WTC11 (cell line): ENCODE measurements at regions not wholly inside any gene's neighbourhood (a gene's known extent, or its start where the extent isn't known, plus 50 kb on each side); places are given as distances from the start of the nearest gene placed in this dataset.

Source experiments
- ATAC-seq: fragments of 200-7000 bp; cut with Tn5 transposase; 2 replicates; pipeline ENCODE4 v1.10.0; 2021; ENCODE audit warnings: mild to moderate bottlenecking, moderate library complexity
- CTCF ChIA-PET: fragments of 300-600 bp; sonication (Branson Sonifier 250); formaldehyde crosslinking; loops from one replicate; lab custom pipeline; 2021; ENCODE audit warnings: antibody characterized with exemption; lab: Charles Lee
- POLR2A ChIA-PET: fragments of 350-600 bp; sonication (Branson Sonifier 250); formaldehyde crosslinking; loops from one replicate; lab custom pipeline; 2021; ENCODE audit warnings: antibody characterized with exemption; lab: Charles Lee
- DNase-seq: peaks from one replicate; pipeline ENCODE4 v3.0.0; 2021; ENCODE audit warnings: low spot score
- H3K27ac Mint-ChIP-seq: 2 replicates; pipeline ENCODE4 v1.8.0; 2021; ENCODE audit warnings: mixed read lengths
- H3K27me3 Mint-ChIP-seq: 2 replicates; pipeline ENCODE4 v1.8.0; 2021; ENCODE audit warnings: low read depth, mild to moderate bottlenecking, moderate library complexity, mixed read lengths
- H3K36me3 Mint-ChIP-seq: 2 replicates; pipeline ENCODE4 v1.8.0; 2021; ENCODE audit warnings: mixed read lengths
- H3K4me1 Mint-ChIP-seq: 2 replicates; pipeline ENCODE4 v1.8.0; 2022; ENCODE audit warnings: mixed read lengths
- H3K4me3 Mint-ChIP-seq: 2 replicates; pipeline ENCODE4 v1.8.0; 2021; ENCODE audit warnings: mild to moderate bottlenecking, moderate library complexity, mixed read lengths
- H3K9me3 Mint-ChIP-seq: 2 replicates; pipeline ENCODE4 v1.8.0; 2021; ENCODE audit warnings: mixed read lengths
- CBFB ChIP-seq: sonication (generic); formaldehyde crosslinking; IDR thresholded peaks from 2 replicates; pipeline ENCODE4 v1.8.1; 2022; ENCODE audit warnings: mild to moderate bottlenecking, low read depth, missing genetic modification reagents
- CREB1 ChIP-seq: sonication (generic); formaldehyde crosslinking; IDR thresholded peaks from 2 replicates; pipeline ENCODE4 v1.8.0; 2023; ENCODE audit warnings: mild to moderate bottlenecking, missing genetic modification reagents
- ELF4 ChIP-seq: sonication (generic); formaldehyde crosslinking; IDR thresholded peaks from 2 replicates; pipeline ENCODE4 v1.8.1; 2022; ENCODE audit warnings: low read depth, mild to moderate bottlenecking, moderate library complexity, missing genetic modification reagents
- ESRRA ChIP-seq: sonication (generic); formaldehyde crosslinking; IDR thresholded peaks from 2 replicates; pipeline ENCODE4 v1.8.1; 2022; ENCODE audit warnings: mild to moderate bottlenecking, missing genetic modification reagents, borderline replicate concordance
- FOXJ3 ChIP-seq: sonication (generic); formaldehyde crosslinking; IDR thresholded peaks from 2 replicates; pipeline ENCODE4 v1.9.0; 2021; ENCODE audit warnings: missing genetic modification reagents, mild to moderate bottlenecking, borderline replicate concordance
- FOXK1 ChIP-seq: sonication (generic); formaldehyde crosslinking; IDR thresholded peaks from 2 replicates; pipeline ENCODE4 v1.8.0; 2022; ENCODE audit warnings: mild to moderate bottlenecking, moderate library complexity, missing genetic modification reagents
- HMGA2 ChIP-seq: fragments of 250-450 bp; sonication (Bioruptor Pico); IDR thresholded peaks from 2 replicates; pipeline ENCODE4 v1.4.0; 2021; ENCODE audit warnings: mild to moderate bottlenecking, moderate library complexity
- NFATC4 ChIP-seq: fragments of 250-450 bp; sonication (Bioruptor Pico); IDR thresholded peaks from 2 replicates; pipeline ENCODE4 v1.9.0; 2021; ENCODE audit warnings: mild to moderate bottlenecking
- TP53 ChIP-seq: sonication (generic); formaldehyde crosslinking; IDR thresholded peaks from 2 replicates; pipeline ENCODE4 v1.8.1; 2023; ENCODE audit warnings: mild to moderate bottlenecking, missing genetic modification reagents
- ZNF121 ChIP-seq: sonication (generic); formaldehyde crosslinking; IDR thresholded peaks from 2 replicates; pipeline ENCODE4 v1.8.0; 2023; ENCODE audit warnings: missing genetic modification reagents
- ZNF138 ChIP-seq: sonication (generic); formaldehyde crosslinking; conservative IDR thresholded peaks from 2 replicates; pipeline ENCODE4 v1.8.1; 2022; ENCODE audit warnings: mild to moderate bottlenecking, moderate library complexity, missing genetic modification reagents
- ZNF416 ChIP-seq: fragments of 250-450 bp; sonication (Bioruptor Pico); IDR thresholded peaks from 2 replicates; pipeline ENCODE4 v1.9.0; 2021; ENCODE audit warnings: mild to moderate bottlenecking, inconsistent platforms
- TF ChIP-seq, protein P1 (sequence below): sonication (generic); formaldehyde crosslinking; IDR thresholded peaks from 2 replicates; pipeline ENCODE4 v1.8.0; 2023; ENCODE audit warnings: missing genetic modification reagents, mild to moderate bottlenecking, borderline replicate concordance
- TF ChIP-seq, protein P2 (sequence below): sonication (generic); formaldehyde crosslinking; IDR thresholded peaks from 2 replicates; pipeline ENCODE4 v1.8.0; 2023; ENCODE audit warnings: missing genetic modification reagents
- TF ChIP-seq, protein P3 (sequence below): sonication (generic); formaldehyde crosslinking; IDR thresholded peaks from 2 replicates; pipeline ENCODE4 v1.8.1; 2023; ENCODE audit warnings: mild to moderate bottlenecking, missing genetic modification reagents, borderline replicate concordance
- TF ChIP-seq, protein P4 (sequence below): sonication (generic); formaldehyde crosslinking; IDR thresholded peaks from 2 replicates; pipeline ENCODE4 v1.8.0; 2022; ENCODE audit warnings: mild to moderate bottlenecking, missing genetic modification reagents
- TF ChIP-seq, protein P5 (sequence below): fragments of 250-450 bp; sonication (Bioruptor Pico); conservative IDR thresholded peaks from 2 replicates; pipeline ENCODE4 v1.9.0; 2021; ENCODE audit warnings: mild to moderate bottlenecking
- TF ChIP-seq, protein P6 (sequence below): sonication (generic); formaldehyde crosslinking; IDR thresholded peaks from 2 replicates; pipeline ENCODE4 v1.8.1; 2022; ENCODE audit warnings: low read depth, mild to moderate bottlenecking, moderate library complexity, missing genetic modification reagents, borderline replicate concordance
- TF ChIP-seq, protein P7 (sequence below): sonication (generic); formaldehyde crosslinking; IDR thresholded peaks from 2 replicates; pipeline ENCODE4 v1.8.1; 2022; ENCODE audit warnings: mild to moderate bottlenecking, missing genetic modification reagents, moderate library complexity, borderline replicate concordance

DNA sequence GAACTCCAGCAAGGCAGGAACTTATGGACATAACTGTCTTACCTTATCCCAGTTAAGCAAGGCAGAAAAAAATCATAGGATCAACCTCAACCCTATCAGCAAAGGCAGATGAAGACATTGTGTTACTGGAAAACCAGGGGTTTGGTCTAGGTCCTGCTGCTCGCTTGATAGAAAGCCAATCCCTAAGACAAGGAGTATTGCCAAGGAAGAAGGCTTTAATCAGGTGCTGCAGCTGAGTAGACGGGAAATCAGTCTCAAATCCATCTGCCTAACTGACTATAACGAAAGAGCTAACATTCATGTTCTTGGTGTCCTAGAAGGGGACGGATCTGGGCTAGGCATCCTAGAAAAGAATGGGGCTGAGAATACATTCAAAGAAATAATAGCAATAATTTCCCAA, 1158.7 kb upstream of the CNTN5 start:
- POLR2A ChIA-PET, result no interaction called here
- H3K27ac Mint-ChIP-seq, result no peak overlapping the region
- ATAC-seq, result no peak
- DNase-seq, result no peak
- H3K4me3 Mint-ChIP-seq, result no peak overlapping the region
- H3K4me1 Mint-ChIP-seq, result peaks cover 10% of the 10 kb centered on the region
- CTCF ChIA-PET, result no interaction called here
- H3K36me3 Mint-ChIP-seq, result peaks cover 11% of the 10 kb centered on the region
- H3K27me3 Mint-ChIP-seq, result peaks cover 54% of the 10 kb centered on the region
- TF ChIP-seq TP53, result no peak
- peaks cover 23% of the 10 kb centered on the region for H3K9me3 Mint-ChIP-seq

DNA sequence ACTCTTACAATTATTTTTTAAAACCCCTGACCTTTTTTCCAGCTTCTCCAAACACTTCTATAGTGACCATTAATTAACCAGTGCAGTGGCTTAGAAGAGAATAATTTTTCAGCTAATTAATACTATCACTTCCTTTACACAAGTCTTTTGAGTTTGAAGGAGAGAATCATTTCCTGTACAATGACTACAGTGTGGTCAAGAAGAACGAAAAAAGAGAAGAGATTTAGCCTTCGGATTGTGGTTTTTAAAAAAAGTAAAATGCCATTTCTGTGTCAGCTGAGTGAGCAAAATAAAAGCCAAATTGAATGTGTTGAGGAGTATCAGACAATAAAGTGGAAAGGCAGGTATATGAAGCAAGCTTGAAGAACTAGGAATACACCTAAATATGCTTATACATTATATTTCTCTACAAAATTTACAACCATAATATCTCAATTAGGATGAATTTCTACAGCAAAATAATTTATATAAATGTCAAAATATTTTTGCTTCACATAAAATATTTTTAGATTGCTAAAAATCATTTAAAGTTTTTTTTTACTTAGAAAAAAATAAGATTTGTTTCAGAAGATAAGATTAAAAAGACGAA, 1155.2 kb upstream of the CNTN5 start:
- H3K27ac Mint-ChIP-seq, result no peak overlapping the region
- H3K9me3 Mint-ChIP-seq, result peaks cover 47% of the 10 kb centered on the region
- H3K4me1 Mint-ChIP-seq, result no peaks in the 10 kb centered on the region
- DNase-seq, result no peak
- peaks cover 11% of the 10 kb centered on the region for H3K36me3 Mint-ChIP-seq
- H3K4me3 Mint-ChIP-seq, result no peak overlapping the region
- peaks cover 21% of the 10 kb centered on the region for H3K27me3 Mint-ChIP-seq
- ATAC-seq, result no peak
- TF ChIP-seq HMGA2 (no peak), ESRRA (CRISPR knock-in tag) (no peak), FOXJ3 (CRISPR knock-in tag) (no peak), NFATC4 (no peak), CREB1 (no peak), ZNF416 (CRISPR knock-in tag) (no peak), FOXK1 (no peak), ZNF138 (CRISPR knock-in tag) (no peak), ZNF121 (CRISPR knock-in tag) (no peak)
- TF ChIP-seq, protein P1, sequence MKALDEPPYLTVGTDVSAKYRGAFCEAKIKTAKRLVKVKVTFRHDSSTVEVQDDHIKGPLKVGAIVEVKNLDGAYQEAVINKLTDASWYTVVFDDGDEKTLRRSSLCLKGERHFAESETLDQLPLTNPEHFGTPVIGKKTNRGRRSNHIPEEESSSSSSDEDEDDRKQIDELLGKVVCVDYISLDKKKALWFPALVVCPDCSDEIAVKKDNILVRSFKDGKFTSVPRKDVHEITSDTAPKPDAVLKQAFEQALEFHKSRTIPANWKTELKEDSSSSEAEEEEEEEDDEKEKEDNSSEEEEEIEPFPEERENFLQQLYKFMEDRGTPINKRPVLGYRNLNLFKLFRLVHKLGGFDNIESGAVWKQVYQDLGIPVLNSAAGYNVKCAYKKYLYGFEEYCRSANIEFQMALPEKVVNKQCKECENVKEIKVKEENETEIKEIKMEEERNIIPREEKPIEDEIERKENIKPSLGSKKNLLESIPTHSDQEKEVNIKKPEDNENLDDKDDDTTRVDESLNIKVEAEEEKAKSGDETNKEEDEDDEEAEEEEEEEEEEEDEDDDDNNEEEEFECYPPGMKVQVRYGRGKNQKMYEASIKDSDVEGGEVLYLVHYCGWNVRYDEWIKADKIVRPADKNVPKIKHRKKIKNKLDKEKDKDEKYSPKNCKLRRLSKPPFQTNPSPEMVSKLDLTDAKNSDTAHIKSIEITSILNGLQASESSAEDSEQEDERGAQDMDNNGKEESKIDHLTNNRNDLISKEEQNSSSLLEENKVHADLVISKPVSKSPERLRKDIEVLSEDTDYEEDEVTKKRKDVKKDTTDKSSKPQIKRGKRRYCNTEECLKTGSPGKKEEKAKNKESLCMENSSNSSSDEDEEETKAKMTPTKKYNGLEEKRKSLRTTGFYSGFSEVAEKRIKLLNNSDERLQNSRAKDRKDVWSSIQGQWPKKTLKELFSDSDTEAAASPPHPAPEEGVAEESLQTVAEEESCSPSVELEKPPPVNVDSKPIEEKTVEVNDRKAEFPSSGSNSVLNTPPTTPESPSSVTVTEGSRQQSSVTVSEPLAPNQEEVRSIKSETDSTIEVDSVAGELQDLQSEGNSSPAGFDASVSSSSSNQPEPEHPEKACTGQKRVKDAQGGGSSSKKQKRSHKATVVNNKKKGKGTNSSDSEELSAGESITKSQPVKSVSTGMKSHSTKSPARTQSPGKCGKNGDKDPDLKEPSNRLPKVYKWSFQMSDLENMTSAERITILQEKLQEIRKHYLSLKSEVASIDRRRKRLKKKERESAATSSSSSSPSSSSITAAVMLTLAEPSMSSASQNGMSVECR (CRISPR knock-in tag), result no peak
- TF ChIP-seq, protein P2, sequence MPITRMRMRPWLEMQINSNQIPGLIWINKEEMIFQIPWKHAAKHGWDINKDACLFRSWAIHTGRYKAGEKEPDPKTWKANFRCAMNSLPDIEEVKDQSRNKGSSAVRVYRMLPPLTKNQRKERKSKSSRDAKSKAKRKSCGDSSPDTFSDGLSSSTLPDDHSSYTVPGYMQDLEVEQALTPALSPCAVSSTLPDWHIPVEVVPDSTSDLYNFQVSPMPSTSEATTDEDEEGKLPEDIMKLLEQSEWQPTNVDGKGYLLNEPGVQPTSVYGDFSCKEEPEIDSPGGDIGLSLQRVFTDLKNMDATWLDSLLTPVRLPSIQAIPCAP (CRISPR knock-in tag), result no peak
- TF ChIP-seq, protein P3, sequence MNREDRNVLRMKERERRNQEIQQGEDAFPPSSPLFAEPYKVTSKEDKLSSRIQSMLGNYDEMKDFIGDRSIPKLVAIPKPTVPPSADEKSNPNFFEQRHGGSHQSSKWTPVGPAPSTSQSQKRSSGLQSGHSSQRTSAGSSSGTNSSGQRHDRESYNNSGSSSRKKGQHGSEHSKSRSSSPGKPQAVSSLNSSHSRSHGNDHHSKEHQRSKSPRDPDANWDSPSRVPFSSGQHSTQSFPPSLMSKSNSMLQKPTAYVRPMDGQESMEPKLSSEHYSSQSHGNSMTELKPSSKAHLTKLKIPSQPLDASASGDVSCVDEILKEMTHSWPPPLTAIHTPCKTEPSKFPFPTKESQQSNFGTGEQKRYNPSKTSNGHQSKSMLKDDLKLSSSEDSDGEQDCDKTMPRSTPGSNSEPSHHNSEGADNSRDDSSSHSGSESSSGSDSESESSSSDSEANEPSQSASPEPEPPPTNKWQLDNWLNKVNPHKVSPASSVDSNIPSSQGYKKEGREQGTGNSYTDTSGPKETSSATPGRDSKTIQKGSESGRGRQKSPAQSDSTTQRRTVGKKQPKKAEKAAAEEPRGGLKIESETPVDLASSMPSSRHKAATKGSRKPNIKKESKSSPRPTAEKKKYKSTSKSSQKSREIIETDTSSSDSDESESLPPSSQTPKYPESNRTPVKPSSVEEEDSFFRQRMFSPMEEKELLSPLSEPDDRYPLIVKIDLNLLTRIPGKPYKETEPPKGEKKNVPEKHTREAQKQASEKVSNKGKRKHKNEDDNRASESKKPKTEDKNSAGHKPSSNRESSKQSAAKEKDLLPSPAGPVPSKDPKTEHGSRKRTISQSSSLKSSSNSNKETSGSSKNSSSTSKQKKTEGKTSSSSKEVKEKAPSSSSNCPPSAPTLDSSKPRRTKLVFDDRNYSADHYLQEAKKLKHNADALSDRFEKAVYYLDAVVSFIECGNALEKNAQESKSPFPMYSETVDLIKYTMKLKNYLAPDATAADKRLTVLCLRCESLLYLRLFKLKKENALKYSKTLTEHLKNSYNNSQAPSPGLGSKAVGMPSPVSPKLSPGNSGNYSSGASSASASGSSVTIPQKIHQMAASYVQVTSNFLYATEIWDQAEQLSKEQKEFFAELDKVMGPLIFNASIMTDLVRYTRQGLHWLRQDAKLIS, result no peak
- TF ChIP-seq, protein P4, sequence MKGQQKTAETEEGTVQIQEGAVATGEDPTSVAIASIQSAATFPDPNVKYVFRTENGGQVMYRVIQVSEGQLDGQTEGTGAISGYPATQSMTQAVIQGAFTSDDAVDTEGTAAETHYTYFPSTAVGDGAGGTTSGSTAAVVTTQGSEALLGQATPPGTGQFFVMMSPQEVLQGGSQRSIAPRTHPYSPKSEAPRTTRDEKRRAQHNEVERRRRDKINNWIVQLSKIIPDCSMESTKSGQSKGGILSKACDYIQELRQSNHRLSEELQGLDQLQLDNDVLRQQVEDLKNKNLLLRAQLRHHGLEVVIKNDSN, result no peak
- CTCF ChIA-PET, result no interaction called here
- POLR2A ChIA-PET, result no interaction called here

DNA sequence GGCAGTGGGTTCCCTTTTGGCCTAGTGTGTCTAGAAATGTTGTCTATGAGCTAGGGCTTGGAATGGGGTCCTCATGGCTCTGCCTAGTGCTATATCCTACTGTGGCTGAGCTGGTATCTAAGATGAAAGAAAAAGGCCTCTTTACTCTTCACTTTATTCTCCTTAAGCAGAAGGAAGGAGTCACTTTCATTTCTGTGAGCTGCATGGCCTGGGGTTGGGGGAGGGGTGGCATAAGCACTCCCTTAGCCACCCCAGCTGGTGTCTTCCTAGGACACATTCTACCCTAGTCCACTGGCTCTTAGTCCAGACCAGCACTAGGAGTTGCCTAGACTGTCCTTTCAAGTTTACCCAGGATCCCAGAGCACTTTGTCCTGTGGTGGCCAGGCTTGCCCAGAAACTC, 1148.9 kb upstream of the CNTN5 start:
- POLR2A ChIA-PET, result no interaction called here
- no peaks in the 10 kb centered on the region for H3K36me3 Mint-ChIP-seq
- CTCF ChIA-PET, result no interaction called here
- H3K9me3 Mint-ChIP-seq, result peaks cover 33% of the 10 kb centered on the region
- peaks cover 4% of the 10 kb centered on the region for H3K4me1 Mint-ChIP-seq
- H3K4me3 Mint-ChIP-seq, result no peak overlapping the region
- ATAC-seq (no peak), DNase-seq (no peak)
- no peak overlapping the region for H3K27ac Mint-ChIP-seq
- H3K27me3 Mint-ChIP-seq, result no peaks in the 10 kb centered on the region
- TF ChIP-seq, protein P5, sequence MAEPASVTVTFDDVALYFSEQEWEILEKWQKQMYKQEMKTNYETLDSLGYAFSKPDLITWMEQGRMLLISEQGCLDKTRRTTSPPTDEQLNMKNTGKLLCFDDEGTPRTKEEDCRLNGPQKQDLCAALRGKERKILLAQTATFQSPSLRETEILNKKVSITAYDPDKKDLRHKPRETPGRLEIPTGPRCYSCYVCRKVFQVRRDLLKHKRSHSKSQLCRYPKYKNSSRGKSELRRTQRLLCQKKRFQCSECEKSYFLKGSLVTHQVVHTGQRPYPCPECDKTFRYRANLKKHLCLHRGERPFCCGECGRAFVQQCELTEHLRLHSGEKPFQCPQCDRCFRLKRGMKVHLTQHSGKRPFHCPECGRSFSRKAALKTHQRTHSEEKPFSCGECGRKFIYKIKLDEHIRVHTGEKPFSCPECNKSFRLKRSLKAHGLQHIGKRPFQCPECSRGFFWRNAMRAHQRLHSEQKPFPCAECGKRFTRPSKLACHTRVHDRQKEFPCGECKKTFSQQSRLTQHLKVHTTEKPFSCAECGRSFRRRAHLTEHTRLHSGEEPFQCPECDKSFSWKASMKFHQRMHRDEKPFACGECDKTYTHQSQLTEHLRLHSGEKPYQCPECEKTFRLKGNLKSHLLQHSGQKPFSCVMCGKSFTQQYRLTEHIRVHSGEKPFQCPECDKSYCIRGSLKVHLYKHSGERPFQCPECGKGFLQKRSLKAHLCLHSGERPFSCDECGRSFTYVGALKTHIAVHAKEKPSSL (CRISPR knock-in tag), result no peak
- no peak for TF ChIP-seq ESRRA (CRISPR knock-in tag)
- TF ChIP-seq CBFB, result no peak
- TF ChIP-seq, protein P6, sequence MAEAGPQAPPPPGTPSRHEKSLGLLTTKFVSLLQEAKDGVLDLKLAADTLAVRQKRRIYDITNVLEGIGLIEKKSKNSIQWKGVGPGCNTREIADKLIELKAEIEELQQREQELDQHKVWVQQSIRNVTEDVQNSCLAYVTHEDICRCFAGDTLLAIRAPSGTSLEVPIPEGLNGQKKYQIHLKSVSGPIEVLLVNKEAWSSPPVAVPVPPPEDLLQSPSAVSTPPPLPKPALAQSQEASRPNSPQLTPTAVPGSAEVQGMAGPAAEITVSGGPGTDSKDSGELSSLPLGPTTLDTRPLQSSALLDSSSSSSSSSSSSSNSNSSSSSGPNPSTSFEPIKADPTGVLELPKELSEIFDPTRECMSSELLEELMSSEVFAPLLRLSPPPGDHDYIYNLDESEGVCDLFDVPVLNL (CRISPR knock-in tag), result no peak
- no peak for TF ChIP-seq ELF4 (CRISPR knock-in tag)
- TF ChIP-seq, protein P7, sequence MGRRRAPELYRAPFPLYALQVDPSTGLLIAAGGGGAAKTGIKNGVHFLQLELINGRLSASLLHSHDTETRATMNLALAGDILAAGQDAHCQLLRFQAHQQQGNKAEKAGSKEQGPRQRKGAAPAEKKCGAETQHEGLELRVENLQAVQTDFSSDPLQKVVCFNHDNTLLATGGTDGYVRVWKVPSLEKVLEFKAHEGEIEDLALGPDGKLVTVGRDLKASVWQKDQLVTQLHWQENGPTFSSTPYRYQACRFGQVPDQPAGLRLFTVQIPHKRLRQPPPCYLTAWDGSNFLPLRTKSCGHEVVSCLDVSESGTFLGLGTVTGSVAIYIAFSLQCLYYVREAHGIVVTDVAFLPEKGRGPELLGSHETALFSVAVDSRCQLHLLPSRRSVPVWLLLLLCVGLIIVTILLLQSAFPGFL (CRISPR knock-in tag), result no peak
